Parathyroid adenoma (tissue), 2 donors: ENCODE measurements at regions not wholly inside any gene's neighbourhood (a gene's known extent, or its start where the extent isn't known, plus 50 kb on each side); places are given as distances from the start of the nearest gene placed in this dataset.

Experiments
- H2AFZ ChIP-seq: fragments of 300-600 bp; sonication (generic); one replicate; pipeline ENCODE4 v1.7.0; 2017; ENCODE audit warnings: antibody characterized with exemption, mild to moderate bottlenecking
- H3K27ac ChIP-seq: fragments of 300-600 bp; sonication (generic); one replicate; pipeline ENCODE4 v1.7.0; 2017
- H3K27me3 ChIP-seq: fragments of 300-600 bp; sonication (generic); one replicate; pipeline ENCODE4 v1.7.0; 2017; ENCODE audit warnings: low read length; ENCODE audit not compliant: control insufficient read depth, insufficient read depth
- H3K36me3 ChIP-seq: fragments of 300-600 bp; sonication (generic); one replicate; pipeline ENCODE4 v1.7.0; 2017; ENCODE audit warnings: low read length; ENCODE audit not compliant: control insufficient read depth, insufficient read depth
- H3K4me1 ChIP-seq: fragments of 300-600 bp; sonication (generic); one replicate; pipeline ENCODE4 v1.7.0; 2017; ENCODE audit warnings: control low read depth
- H3K4me2 ChIP-seq: fragments of 300-600 bp; sonication (generic); one replicate; pipeline ENCODE4 v1.7.0; 2017; ENCODE audit warnings: low read length
- H3K4me3 ChIP-seq: fragments of 300-600 bp; sonication (generic); one replicate; pipeline ENCODE4 v1.7.0; 2017; ENCODE audit warnings: low read depth, low read length
- H3K79me2 ChIP-seq: fragments of 300-600 bp; sonication (generic); one replicate; pipeline ENCODE4 v1.7.0; 2017; ENCODE audit warnings: control low read depth
- H3K9ac ChIP-seq: fragments of 300-600 bp; sonication (generic); one replicate; pipeline ENCODE4 v1.7.0; 2017; ENCODE audit warnings: mild to moderate bottlenecking
- H3K9me3 ChIP-seq: fragments of 300-600 bp; sonication (generic); one replicate; pipeline ENCODE4 v1.7.0; 2017; ENCODE audit warnings: low read length; ENCODE audit not compliant: control insufficient read depth
- CTCF ChIP-seq: fragments of 300-600 bp; sonication (generic); IDR thresholded peaks from one replicate; pipeline ENCODE4 v1.7.0; 2017; ENCODE audit warnings: antibody characterized with exemption, mild to moderate bottlenecking
- donor health status: primary hyperparathyroidism.

DNA sequence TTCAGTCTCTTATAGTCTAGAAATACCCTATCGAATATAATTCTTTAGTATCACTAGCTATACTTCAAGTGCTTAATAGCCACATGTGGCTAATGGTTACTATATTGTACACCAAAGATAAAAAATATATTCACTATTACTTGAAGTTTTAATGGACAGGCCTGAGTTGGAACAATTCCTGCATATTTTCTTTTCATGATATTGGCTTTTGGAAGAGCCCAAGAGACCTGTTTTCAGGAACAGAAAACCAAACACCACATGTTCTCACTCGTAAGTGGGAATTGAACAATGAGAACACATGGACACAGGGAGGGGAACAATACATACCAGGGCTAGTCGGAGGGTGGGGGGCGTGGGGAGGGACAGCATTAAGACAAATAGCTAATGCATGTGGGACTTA lies 334.4 kb upstream of the TRIB2 start:
- Histone ChIP-seq H3K4me1 (no peaks in the 10 kb centered on the region), H3K36me3 (no peaks in the 10 kb centered on the region), H3K9ac (no peak overlapping the region), H3K27ac (no peak overlapping the region), H3K79me2 (no peaks in the 10 kb centered on the region), H3K27me3 (no peaks in the 10 kb centered on the region), H3K4me2 (no peak overlapping the region), H3K4me3 (no peak overlapping the region), H3K9me3 (no peaks in the 10 kb centered on the region), H2AFZ (no peak overlapping the region)
- TF ChIP-seq CTCF, result no peak

DNA sequence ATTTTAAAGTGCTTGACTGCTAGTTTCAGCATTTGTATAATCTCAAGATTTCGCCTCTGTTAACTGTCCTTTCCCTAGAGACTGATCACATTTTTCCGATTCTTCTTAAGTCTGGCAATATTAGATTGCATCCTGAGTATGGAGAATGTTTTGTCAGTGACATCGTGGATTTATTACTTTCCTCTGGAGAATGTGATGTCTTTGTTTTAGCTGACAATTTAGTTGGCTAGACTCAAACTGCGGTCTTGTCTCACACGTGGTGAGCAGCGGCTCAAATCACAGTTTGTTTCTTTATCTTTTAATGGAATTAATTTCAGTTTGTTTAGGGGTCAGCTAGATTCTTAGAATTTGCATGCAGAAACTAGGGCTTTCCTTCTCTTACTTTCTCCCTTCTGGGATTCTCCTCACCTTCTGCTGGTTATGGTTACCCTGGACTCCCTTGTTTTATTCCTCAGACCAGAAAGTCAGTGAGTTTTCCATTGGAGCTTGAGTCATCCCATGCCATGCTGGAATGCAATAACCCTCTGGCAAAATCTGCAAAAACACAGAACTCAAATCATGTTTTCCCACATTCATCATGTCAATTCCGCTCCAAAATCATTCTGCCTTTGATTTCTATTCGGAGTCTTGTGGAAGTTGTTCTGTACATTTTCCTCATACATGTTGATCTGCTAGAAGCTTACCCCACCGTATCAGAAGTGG lies 327.2 kb upstream of the TRIB2 start:
- H3K4me3 ChIP-seq, result no peak overlapping the region
- no peaks in the 10 kb centered on the region for H3K79me2 ChIP-seq
- no peak overlapping the region for H3K9ac ChIP-seq
- H3K4me1 ChIP-seq, result no peaks in the 10 kb centered on the region
- no peak overlapping the region for H2AFZ ChIP-seq
- TF ChIP-seq CTCF, result no peak
- H3K9me3 ChIP-seq, result no peaks in the 10 kb centered on the region
- no peaks in the 10 kb centered on the region for H3K27me3 ChIP-seq
- H3K36me3 ChIP-seq, result no peaks in the 10 kb centered on the region
- H3K4me2 ChIP-seq, result no peak overlapping the region
- no peak overlapping the region for H3K27ac ChIP-seq

- Histone ChIP-seq H3K27me3 (no peaks in the 10 kb centered on the region), H3K27ac (no peak overlapping the region)
Measured at GRCh38 chr2:12391116-12391515, 325.6 kb upstream of the TRIB2 start.

GRCh38 chr2:12396699-12397098 lies 320.0 kb upstream of the TRIB2 start:
- Histone ChIP-seq H3K4me1 (no peaks in the 10 kb centered on the region), H3K9ac (no peak overlapping the region), H3K4me2 (no peak overlapping the region), H3K27ac (no peak overlapping the region), H3K4me3 (no peak overlapping the region), H3K79me2 (no peaks in the 10 kb centered on the region), H3K27me3 (no peaks in the 10 kb centered on the region), H2AFZ (no peak overlapping the region), H3K9me3 (no peaks in the 10 kb centered on the region), H3K36me3 (no peaks in the 10 kb centered on the region)
- TF ChIP-seq CTCF, result no peak

More at GRCh38 chr2:12391116-12391515, 325.6 kb upstream of the TRIB2 start:
- H3K36me3 ChIP-seq, result no peaks in the 10 kb centered on the region
- no peak overlapping the region for H3K4me2 ChIP-seq
- no peak for TF ChIP-seq CTCF
- H2AFZ ChIP-seq, result no peak overlapping the region
- no peaks in the 10 kb centered on the region for H3K4me1 ChIP-seq
- no peak overlapping the region for H3K9ac ChIP-seq
- H3K79me2 ChIP-seq, result no peaks in the 10 kb centered on the region
- H3K4me3 ChIP-seq, result no peak overlapping the region
- H3K9me3 ChIP-seq, result no peaks in the 10 kb centered on the region

- H3K4me2 ChIP-seq, result peak overlapping the region; percentile 31
- no peaks in the 10 kb centered on the region for H3K27me3 ChIP-seq
- H3K79me2 ChIP-seq, result no peaks in the 10 kb centered on the region
- no peak overlapping the region for H3K4me3 ChIP-seq
- H3K27ac ChIP-seq, result no peak overlapping the region
- H3K4me1 ChIP-seq, result no peaks in the 10 kb centered on the region
- H2AFZ ChIP-seq, result peak overlapping the region; percentile 40
- no peak for TF ChIP-seq CTCF
- no peaks in the 10 kb centered on the region for H3K9me3 ChIP-seq
- H3K9ac ChIP-seq, result no peak overlapping the region
- H3K36me3 ChIP-seq, result no peaks in the 10 kb centered on the region
Measured at GRCh38 chr2:12397854-12398253, 318.9 kb upstream of the TRIB2 start.
